Suppressor macrophage treated with lipopolysaccharide for 4 hours (primary cell): ENCODE measurements at regions not wholly inside any gene's neighbourhood (a gene's known extent, or its start where the extent isn't known, plus 50 kb on each side); places are given as distances from the start of the nearest gene placed in this dataset.
"Not testable (repeated sequence)": the region's sequence is repeated elsewhere in the genome, so short reads cannot be mapped to it uniquely, and the experiment has no call there.

Source experiments
- DNase-seq: peaks from one replicate; pipeline ENCODE4 v3.0.0-alpha.2; 2020

GRCh38 chr2:195450552-195451113 lies 206.4 kb upstream of the SLC39A10 start:
- DNase-seq: no peak

- DNase-seq: no peak
Observed at GRCh38 chr2:195447323-195447975, 209.6 kb upstream of the SLC39A10 start.

GRCh38 chr2:195445639-195446038 lies 211.4 kb upstream of the SLC39A10 start:
- DNase-seq: no peak

GRCh38 chr2:195443926-195444325 lies 213.1 kb upstream of the SLC39A10 start:
- DNase-seq: no peak

GRCh38 chr2:195442458-195443175 lies 214.4 kb upstream of the SLC39A10 start:
- no peak for DNase-seq

DNA sequence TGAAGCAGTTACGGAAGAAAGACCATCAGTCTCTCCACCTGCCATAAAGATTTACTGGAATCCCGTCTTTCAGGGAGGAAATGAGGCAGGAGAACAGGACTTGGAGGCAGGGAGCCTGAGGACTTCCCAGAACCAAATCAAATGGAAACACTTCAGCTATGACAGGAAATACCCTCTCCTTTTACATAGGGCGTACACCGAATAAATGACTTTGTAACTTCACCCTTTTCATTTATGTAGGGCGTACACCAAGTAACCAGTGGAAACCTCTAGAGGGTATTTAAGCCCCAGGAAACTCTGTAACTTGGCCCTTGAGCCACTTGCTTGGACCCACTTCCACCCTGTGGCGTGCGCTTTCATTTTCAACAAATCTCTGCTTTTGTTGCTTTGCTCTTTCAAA lies 218.3 kb upstream of the SLC39A10 start:
- no peak for DNase-seq

- DNase-seq: no peak
Observed at GRCh38 chr2:195437521-195437920, 219.5 kb upstream of the SLC39A10 start.

GRCh38 chr2:195434346-195434745 lies 222.7 kb upstream of the SLC39A10 start:
- DNase-seq: no peak

GRCh38 chr2:195433729-195434128 lies 223.3 kb upstream of the SLC39A10 start:
- not testable (repeated sequence) for DNase-seq

DNA sequence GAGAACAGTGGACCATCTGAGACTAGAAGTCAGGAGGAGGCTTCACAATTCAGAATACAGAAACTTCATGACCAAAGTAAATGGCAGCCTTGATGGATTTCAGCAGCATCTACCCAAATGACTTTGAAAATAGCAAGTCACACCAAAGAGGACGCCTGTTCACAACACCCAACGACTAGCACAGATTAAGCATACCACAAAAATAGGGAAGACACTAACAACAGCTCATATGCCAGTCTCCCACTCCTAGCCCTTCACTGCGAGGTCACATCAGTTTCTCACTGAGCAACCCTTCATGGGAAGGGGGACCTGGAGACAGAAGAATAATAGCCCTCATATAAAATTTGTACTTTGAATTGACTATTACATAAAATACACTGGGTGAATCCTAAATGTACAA lies 228.4 kb upstream of the SLC39A10 start:
- no peak for DNase-seq

- DNase-seq: no peak
Observed at GRCh38 chr2:195425328-195425727, 231.7 kb upstream of the SLC39A10 start.

DNA sequence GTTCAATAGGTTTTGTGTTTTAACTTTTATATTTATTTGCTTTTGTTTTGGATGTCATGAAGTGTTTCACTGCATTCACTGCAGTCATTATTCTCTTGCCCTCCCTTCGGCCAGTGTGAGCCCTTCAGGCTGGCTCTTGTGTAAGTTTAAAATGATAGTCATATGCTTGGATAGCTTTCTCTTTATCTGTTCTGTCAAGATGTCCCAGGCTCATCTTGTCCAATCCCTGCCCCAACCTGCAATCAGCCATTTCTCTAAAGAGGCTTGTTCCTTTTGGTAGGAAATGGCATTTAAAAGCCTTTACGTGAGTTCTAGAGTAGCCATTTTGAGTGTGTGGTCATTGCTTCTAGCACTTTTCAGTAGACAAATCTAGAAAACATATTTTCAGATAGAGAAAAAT lies 238.0 kb upstream of the SLC39A10 start:
- DNase-seq: no peak

DNA sequence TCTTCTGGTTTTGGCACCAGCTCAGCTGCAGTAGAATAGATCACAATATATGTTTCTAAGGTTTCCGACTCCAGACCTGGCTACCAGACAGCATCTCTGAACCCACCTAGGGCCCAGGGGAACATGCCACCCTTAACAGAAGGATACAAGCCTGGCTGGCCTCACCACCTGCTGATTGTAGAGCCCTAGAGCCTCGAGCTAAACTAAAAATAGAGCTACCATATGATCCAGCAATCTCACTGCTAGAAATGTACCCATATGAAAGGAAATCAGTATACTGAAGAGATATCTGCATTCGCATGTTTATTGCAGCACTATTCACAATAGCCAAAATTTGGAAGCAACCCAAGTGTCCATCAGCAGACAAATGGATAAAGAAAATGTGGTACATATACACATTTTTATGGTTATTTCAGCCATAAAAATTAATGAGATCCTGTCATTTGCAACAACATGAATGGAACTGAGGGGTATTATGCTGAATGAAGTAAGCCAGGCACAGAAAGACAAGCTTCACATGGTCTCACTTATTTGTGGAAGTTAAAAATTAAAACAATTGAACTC lies 242.4 kb upstream of the SLC39A10 start:
- DNase-seq: no peak

- no peak for DNase-seq
Observed at GRCh38 chr2:195413944-195414343, 243.1 kb upstream of the SLC39A10 start.

DNA sequence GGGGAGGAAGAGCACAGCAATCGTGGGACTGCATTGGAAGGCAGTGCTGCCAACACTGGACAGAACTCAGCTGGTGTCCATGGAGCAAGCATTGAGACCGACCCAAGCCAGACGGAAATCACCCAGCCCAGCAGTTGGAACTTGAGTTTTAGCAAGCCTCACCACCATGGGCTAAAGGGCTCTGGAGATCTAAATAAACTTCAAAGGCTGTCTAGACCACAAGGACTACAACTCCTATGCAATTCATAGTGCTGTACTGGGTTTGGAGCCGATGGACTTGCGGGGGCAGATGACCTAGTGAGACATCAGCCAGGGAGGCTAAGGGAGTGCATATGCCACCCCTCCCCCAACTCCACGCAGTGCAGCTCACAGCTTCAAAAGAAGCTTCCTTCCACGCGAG lies 243.6 kb upstream of the SLC39A10 start:
- no peak for DNase-seq

DNA sequence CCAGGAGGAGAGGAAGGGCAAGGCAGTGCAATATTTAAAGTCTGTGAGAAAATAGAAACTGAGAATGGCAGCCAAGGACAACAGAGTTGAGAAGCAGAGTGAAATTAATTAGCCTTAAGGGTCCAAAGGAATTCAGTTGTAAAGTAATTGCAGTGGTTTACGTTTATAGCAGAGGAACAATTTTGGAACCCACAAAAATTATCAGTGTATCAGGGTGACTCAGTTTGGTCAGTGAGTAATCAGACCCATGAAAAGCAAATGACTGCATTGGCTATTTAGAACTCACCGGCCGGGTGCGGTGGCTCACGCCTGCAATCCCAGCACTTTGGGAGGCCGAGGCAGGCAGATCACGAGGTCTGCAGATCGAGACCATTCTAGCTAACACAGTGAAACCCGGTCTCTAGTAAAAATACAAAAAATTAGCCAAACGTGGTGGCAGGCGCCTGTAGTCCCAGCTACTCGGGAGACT lies 245.8 kb upstream of the SLC39A10 start:
- no peak for DNase-seq

DNA sequence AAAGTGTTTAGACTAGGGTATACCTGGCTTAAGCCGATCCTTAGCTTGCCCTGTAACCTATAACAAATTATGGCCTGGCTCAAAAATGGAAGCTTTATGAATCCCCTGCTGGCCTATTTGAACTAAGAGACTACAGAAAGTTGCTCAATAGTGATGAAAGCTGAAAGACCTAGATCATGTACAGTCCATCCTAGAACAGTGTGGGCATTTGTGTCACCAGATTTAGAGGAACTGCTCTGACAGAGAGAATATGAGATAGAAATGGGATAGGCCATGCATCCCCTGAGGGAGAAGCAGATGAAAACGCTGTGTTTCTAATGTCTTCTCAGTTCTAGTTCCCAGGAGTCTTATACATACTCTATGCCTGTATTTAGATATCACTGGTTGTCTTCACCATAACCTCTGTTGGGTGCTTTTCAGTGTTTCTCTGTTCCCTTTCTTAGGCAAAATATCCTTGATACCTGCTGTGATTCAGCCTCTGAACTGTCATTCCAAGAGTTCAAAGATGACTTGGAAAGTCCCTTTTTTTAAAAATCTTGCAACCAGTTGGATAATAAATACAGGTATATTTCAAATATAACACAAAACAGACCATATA lies 246.9 kb upstream of the SLC39A10 start:
- peak; percentile 5 for DNase-seq

- no peak for DNase-seq
Observed at GRCh38 chr2:195408811-195409210, 248.2 kb upstream of the SLC39A10 start.

DNA sequence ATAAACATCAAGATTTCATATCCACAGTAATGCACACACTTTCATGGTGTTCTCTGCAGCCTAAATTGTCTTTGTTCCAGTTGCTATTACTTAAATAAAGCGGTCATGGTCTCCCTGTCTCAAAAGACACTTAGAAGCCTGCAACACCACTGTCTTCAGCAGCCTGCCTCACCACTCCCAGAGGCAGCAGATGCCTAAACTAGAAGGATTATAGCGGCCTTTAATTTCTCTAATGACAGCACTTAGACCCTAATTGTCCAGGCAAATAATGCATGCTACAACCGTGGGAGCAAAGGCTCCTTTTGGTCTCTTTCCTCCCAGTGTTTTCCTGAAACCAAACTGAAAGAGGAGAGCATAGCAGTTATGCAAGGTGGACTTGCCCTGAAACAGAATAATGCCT lies 248.8 kb upstream of the SLC39A10 start:
- no peak for DNase-seq

DNA sequence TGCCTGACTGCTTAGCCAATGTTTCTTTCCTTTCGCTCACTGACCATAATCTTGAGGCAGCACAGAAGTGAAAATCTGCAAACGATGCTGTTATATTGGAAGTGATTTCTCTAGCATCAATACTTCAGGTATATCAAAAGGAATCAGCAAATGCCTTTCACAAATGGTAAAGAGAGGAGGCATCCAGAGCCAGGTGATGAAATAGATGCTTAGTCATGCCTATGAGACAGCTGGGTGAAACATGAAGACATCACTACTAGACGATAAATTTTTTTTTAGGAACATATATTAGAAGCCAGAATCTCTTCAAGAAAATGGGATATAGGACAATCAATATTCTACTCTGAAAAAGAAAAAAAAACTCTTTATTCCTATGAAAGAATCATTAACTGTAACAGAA lies 249.2 kb upstream of the SLC39A10 start:
- DNase-seq: peak; percentile 3

DNA sequence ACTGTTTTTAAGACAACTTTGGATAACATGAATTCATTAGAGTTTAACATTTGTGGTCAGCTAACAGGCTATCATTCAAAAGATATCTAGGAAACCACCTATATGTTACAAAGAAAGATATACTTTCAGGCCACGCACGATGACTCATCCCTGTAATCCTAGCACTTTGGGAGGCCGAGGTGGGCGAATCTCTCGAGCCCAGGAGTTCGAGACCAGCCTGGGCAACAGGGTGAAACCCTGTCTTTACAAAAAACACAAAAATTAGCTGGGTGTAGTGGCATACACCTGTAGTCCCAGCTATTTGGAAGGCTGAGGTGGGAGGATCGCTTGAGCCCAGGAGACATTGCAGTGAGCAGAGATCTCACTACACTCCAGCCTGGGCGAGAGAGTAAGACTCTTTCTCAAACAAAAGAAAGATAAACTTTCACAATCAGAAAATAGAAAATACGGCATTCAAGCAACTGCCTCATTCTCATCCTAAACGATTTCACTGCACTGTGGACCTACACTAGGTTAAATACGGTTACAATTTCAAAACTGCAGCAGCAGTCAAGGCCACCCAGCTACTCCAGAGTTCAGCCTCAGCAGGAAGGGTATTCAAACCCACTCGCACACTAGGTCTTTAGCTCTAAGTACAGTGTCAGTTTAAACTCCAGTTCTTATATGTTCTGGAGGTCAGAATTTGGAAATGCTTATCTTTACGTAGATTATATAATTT lies 250.0 kb upstream of the SLC39A10 start:
- no peak for DNase-seq

DNA sequence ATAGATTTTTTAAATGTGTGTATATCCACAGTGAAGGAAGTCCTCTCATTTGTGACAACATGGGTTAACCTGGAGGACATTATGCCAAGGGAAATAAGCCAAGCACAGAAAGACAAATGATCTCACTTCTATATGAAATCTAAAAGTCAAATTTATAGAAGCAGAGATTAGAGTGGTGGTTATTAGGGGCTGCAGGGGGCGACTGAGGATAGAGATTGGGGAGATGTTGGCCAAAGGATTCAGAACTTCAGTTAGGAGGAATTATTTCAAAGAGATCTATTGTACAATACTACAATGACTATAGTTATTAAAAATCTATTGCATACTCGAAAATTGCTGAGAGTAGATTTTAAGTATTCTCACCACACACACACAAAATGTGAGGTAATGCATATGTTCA lies 252.4 kb upstream of the SLC39A10 start:
- no peak for DNase-seq

DNA sequence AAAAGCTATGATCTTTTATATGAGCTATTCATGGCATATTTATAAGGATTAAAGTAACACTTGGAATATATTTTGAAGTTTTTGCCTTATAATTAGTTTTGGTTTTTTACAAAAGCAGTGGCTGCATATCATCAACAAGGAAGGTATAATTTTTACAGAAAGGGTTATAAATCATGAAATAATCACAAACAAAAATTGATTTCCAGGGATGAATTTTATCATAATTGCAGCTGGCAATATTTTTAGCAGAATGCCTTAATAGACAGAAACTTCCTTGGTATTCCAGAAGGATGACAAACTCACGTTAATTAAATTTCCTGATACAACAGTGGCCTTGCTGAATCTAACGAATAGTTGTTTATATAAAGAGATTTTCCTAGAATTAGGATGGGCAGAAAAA lies 260.5 kb upstream of the SLC39A10 start:
- no peak for DNase-seq
